Stimulated activated CD4-positive, alpha-beta T cell treated with anti-CD3 and anti-CD28 coated beads, Interleukin-4, amount 100 ng/mL, for 24 hours (primary cell): ENCODE measurements at regions not wholly inside any gene's neighbourhood (a gene's known extent, or its start where the extent isn't known, plus 50 kb on each side); places are given as distances from the start of the nearest gene placed in this dataset.
"Not testable (repeated sequence)": the region's sequence is repeated elsewhere in the genome, so short reads cannot be mapped to it uniquely, and the experiment has no call there.

Experiments
- DNase-seq: peaks from one replicate; pipeline ENCODE4 v3.0.0-alpha.2; 2020

DNA sequence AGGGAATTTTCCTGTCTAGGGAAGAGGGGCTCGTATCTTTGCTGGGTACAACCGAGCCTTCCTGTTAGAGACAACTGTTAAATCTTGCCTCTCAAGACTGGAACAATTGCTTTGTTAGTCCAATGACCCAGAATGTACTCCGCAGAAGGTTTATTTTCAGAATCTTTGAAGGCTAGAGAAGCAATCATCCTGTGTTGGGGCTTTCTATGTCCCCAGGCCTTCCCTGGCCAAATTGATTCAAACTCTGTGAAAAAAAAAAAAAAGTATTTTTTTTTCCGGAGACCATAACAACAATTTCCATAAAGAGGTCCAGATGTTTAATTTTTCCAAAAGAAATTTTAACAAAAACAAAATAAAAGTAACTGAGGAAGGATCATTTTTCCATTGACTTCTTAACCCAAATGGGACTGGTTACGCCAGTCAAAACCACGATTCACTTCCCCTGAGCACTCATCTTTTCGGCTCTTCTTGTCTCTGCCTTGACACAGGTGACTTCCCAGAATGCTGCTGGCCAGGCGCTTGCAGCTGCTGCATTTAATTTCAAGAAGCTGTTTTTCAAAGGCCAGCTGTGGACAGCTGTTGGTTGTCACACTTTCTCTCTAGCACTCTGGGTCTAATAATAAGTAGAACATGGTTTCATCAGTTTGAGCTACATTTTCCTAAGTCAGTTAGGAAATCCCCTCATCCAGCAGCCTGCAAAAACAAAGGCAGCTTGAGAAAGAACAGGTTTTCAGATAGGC is 81.6 kb upstream of the MANSC4 start:
- no peak for DNase-seq

DNA sequence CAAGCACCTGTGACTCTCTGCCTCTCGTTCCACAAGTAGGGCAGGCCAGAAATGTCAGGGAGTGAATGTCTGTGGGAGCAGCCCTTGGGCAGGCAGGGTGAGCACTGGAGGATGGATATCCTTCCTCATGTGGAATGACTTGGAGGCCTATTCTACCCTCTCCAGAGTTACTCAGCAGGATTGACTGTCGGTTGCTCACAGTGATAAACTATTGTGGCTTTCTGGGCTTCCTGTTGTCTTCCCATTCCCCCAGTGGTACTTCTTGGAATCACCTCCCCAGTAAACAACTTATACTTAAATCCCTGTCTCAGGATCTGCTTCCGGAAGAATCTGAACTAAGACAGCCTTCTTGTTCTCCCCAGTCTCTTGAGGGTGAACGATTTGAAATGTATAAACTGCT is 79.6 kb upstream of the MANSC4 start:
- no peak for DNase-seq

DNA sequence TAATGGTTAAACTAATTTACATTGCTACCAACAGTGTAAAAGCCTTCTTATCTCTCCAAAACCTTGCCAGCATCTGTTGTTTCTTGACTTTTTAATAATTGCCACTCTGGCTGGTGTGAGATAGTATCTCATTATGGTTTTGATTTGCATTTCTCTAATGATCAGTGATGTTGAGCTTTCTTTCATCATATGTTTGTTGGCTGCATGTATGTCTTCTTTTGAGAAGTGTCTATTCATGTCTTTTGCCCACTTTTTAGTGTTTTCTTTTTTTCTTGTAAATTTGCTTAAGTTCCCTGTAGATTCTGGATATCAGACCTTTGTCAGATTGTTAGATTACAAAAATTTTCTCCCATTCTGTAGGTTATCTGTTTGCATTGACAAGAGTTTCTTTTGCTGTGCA is 77.0 kb upstream of the MANSC4 start:
- DNase-seq = not testable (repeated sequence)

DNA sequence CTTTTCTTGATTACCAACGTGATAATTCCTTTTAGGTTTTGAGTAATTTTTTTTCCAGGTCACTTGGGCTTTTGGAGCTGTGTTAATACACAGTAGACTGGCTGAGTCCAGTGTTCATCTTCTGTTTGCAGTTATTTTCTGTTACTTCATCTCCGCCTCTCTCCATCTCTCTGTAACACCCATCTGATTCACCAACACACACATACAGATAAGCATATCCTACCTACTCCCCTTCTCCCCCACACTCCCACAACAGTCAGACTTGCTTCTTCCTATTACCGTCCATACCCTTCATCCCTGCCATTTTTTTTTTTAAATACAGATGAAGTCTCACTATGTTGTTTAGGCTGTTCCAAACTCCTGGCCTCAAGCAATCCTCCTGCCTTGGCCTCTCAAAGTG is 72.7 kb upstream of the MANSC4 start:
- DNase-seq = no peak
